SKM-1 (cell line): ENCODE measurements at regions not wholly inside any gene's neighbourhood (a gene's known extent, or its start where the extent isn't known, plus 50 kb on each side); places are given as distances from the start of the nearest gene placed in this dataset.
"Not testable (repeated sequence)": the region's sequence is repeated elsewhere in the genome, so short reads cannot be mapped to it uniquely, and the experiment has no call there.

Experiments used
- DNase-seq: peaks from one replicate; lab custom pipeline; 2025; ENCODE audit not compliant: unreplicated experiment; lab: John Stamatoyannopoulos, UW

DNA sequence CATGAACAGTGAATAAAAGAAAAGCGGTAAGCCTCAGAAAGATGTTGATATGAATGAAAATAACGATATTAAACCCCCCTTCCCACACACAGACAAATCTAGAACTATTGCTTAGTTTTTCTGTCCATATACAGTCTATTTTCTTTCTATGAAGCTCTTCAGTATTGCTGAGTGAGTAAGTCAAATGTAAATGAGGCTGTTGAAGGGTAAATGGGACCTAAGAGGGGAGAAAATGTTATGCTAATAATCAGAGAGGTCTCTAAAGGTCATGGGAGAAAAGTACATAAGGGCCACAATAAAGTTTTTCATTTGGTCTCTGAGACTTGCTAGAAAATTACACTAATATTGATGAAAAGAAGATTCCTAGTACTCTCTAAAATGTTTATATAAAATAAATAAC lies 56.2 kb downstream of the PABPC4L start:
- no peak for DNase-seq

DNA sequence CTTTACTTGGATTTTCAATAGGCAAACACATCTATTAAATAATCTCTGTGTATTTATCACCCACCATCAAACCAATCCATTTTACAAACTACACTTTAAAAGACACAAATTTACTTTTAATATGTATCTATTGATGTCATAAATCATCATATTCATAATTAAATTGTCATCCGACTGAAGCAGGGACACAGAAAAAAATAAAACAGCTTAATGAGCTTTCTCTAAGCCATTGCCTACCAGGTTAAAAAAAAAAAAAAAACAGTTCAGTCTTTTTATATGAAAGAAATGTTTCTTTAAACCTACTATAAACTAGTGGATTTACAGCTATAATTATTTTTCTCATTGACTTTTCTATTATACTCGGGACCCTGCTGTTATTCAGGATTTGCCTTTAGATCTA lies 57.3 kb downstream of the PABPC4L start:
- DNase-seq: no peak

DNA sequence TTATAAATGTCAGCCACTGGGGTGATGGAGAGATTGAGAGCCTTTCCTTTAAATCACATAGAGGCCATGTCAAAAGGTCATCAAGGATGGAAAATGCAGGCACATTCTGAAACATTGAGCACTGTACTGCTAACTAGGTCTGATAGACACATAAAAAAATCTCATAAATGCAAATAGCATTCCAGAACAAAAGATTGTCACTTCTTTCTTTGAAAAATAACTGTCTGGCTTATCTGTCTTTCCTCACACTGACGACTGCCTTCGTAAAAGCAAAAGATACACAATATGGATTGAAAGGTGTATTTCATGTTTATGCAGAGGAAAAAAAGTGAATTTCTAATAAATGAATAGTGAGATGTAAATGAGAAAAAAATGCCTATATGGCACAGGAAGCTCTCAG lies 59.9 kb downstream of the PABPC4L start:
- no peak for DNase-seq

DNA sequence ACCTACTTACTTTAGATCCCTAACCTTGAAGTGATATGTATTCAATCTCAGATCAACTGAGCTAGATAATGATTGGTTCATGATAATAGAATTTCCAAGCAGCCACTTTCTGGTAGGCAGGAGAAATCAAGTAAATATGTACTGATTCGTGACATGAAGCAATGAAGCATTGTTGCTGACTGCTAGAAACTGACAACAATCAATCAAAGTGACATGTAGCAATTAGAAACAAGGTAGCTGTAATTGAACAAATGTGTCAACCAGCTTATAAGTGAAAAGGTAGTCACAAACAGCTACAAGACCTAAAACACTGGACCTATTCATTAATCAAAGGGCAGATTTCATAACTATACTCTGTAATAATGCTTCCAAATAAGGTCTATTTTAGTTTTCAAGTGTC lies 62.4 kb downstream of the PABPC4L start:
- DNase-seq: no peak

- DNase-seq: no peak
Observed at GRCh38 chr4:134132086-134132783, 69.4 kb downstream of the PABPC4L start.

DNA sequence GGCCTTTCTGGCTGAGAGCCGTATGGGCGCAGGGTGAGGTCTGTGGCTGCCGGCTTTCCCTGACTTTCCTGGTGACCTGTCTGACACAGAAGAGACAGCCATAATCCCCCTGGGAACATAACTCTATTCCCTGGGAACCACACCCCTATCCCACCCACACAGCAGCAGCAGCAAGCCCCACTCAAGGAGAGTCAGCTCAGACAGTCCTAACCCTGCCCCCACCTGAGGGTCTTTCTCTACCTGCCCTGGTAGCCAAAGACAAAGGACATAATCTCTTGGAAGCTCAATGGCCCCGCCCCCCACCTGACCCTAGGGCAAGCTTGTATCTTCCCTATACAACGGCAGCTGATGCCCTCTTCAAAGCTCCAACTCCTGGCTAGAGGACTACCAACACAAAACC lies 74.6 kb downstream of the PABPC4L start:
- DNase-seq: no peak

DNA sequence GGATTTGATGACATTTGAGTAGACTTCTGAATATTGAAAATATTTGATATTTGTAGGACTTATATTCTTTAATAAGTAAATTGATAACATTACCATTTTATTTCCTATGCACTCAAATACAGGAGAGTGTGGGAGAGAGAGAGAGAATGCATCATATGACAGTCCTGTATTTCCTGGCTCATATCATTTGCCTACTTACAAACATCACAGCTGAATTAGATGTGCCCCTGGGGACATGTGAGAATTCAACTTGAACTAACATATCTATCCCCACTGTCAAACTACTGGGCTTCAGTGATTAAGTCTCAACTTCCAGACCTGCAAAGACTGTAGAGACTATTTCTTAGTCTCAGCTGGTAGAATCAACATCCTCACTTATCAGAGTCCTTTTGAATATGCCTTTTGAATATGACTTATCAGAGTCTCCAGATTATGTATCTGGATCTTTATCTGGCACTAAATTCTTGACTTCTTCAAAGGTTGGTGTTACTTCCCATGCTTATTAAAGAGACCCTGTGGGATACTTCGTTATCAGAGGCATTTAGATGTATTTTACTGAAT lies 75.5 kb downstream of the PABPC4L start:
- no peak for DNase-seq

DNA sequence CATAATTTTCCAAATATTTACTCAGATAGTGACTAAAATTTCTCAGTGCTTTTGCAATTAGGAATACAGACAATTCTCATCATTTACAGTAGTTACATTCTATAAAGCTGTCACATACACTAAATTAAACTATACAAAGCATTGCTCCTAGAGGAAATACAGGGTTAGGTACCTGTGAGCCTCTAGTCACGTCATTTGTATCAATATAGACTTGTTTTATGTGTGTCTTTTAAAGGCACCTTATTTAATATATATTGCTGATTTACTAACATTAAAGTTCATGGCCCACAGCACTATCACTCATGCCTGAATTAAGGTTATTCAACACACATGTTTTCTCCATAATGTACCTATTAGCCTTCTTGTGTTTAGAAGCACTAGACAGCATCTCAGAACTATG lies 78.7 kb downstream of the PABPC4L start:
- DNase-seq: no peak

DNA sequence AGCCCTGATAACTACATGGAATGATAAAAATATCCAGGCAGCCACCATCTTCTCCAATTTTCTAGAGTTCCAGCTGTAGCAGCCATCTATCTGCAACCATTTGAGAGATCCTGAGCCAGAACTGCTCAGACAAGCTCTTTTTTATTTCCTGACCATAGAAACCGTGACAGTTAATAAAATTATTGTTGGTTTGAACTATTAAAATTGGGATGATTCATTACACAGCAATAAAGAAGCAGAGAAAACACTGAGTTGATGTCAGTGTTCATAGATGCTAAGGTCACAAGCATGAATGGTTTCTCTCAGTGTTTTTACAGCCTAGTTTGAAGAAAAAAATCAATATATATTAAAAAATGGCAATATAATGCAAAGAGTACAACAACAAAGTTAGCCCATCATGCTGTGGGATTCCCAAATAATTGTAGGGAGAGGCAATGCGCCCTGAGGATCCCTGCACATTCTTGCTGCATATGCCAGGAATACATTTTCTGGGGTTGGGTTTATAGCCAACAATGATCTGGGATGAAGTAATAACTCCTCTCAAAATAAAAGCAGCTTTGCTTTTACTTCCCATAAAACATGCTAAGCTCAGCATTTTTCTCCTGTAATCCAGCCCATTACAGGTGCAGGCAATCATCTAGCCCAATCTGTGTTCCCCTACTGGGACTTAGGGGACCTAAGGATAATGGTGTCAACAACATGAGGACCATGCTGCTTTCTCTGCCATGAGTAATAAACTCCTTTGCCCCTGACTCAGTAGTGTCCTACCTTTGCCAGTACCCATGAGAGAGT lies 84.0 kb downstream of the PABPC4L start:
- no peak for DNase-seq

- DNase-seq: no peak
Observed at GRCh38 chr4:134089885-134090284, 111.7 kb downstream of the PABPC4L start.

- no peak for DNase-seq
Observed at GRCh38 chr4:134085496-134085895, 116.1 kb downstream of the PABPC4L start.

GRCh38 chr4:134079085-134079484 lies 122.5 kb downstream of the PABPC4L start:
- not testable (repeated sequence) for DNase-seq

DNA sequence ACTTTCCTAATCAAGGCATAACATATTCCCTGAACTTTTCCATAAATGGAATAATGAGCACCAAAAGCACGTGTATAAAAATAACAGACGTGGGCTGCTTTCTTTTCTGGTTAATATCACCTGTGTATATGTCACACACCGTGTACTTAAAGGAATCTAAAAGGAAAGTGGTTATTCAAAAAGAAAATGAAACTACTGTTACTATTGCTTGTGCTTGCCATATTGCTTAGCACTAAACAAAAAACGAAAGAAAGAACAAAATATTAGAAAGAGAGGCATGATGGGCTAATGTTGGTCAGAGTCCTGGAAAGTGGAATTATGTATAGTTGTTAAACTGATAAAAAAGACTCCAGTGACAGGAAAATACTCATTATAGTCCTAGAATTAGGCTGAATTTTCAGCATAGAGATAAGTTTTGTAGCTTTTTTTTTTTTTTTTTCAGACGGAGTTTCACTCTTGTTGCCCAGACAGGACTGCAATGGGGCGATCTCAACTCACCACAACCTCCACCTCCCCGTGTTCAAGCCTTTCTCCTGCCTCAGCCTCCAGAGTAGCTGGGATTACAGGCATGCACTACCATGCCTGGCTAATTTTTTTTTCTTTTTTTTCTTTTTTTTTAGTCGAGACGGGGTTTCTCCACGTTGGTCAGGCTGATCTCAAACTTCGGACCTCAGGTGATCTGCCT lies 123.2 kb downstream of the PABPC4L start:
- no peak for DNase-seq

DNA sequence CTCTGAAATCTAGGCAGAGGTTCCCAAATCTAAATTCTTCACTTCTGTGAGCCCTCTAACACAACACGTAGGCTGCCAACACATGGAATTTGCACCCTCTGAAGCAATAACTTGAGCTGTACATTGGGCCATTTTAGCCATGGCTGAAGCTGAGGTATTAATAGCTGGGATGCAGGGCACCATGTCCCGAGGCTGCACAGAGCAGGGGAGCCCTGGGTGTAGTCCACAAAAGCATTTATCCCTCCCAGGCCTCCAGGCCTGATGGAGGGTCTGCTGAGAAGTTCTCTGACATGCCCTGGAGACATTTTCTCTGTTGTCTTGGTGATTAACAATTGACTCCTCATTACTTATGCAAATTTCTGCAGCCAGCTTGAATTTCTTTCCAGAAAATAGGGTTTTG lies 127.9 kb downstream of the PABPC4L start:
- no peak for DNase-seq

DNA sequence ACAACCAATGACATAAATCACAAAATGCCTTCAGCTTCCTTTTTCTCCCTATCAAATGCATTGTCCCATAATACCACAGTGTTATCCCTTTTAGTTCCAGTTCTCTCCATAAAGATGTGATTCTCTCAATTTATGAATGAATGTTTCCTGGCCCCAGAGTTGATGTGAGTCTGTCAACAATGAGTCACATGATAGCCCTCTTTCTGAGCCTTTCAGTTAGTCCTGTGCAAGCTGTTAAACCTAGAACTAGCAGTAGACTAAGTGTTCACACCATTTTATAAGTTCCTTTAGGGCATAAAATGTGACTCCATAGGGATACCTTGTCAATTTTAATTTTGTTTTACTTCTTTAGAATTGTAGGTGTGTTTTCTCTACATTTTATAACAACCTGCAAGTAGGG lies 129.5 kb downstream of the PABPC4L start:
- DNase-seq: no peak

GRCh38 chr4:134070174-134070573 lies 131.4 kb downstream of the PABPC4L start:
- no peak for DNase-seq

- DNase-seq: no peak
Observed at GRCh38 chr4:134057356-134057755, 144.2 kb downstream of the PABPC4L start.

GRCh38 chr4:134046221-134046620 lies 155.4 kb downstream of the PABPC4L start:
- not testable (repeated sequence) for DNase-seq

DNA sequence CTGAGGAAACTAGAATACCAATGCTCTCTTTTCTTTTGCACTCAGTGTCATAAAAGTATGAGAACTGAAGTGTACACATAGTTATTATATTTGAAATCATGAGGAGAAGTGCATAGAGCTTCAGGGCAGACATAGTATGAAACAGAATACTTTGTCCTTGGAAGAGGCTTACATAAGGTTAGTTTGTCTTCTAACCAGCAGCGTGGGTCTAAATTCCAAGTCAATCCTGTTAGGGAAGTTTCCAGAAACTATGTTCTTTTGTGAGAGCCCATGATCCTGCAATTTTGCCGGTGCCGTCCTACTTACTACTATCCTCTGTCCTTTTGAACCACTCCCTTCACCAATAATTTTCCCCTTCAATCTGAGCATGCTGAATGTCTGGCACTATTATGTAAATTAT lies 156.2 kb downstream of the PABPC4L start:
- no peak for DNase-seq

- DNase-seq: no peak
Observed at GRCh38 chr4:134043266-134043665, 158.3 kb downstream of the PABPC4L start.

GRCh38 chr4:134028421-134028820 lies 173.2 kb downstream of the PABPC4L start:
- no peak for DNase-seq

DNA sequence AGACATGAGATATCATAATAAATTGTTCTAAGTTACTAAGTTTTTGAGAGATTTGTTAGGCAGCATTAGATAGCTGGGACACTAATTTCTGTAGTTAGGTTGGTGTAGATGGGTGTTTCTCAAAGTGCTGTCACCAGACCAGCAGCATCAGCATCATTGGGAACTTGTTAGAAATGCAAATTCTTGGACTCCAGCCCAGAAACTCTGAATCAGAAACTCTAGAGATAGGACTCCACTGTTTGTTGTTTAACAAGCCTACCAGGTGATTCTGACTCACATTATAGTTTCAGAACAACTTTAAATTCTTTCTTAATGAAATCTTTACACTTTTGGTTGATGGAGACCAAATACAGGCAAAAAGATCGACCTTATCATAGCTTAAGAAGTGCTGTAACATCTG lies 173.7 kb downstream of the PABPC4L start:
- DNase-seq: no peak
